Pancreas (tissue), 10 donors: ENCODE measurements at regions not wholly inside any gene's neighbourhood (a gene's known extent, or its start where the extent isn't known, plus 50 kb on each side); places are given as distances from the start of the nearest gene placed in this dataset.

ENCODE experiments used
- ATAC-seq, 4 donors: fragments of 200-7000 bp; cut with Tn5 transposase; one replicate each; pipeline versions ENCODE4 v1.8.0 to v1.9.1; 2020; ENCODE audit warnings: mild to moderate bottlenecking in 4 of 4, moderate library complexity in 4 of 4
- DNase-seq, 6 donors: peaks; one replicate each; pipeline ENCODE4 v3.0.0-alpha.2; 2020
- FAIRE-seq: peaks from 2 replicates; lab custom pipeline; 2012; peaks lifted over from hg19 to GRCh38; lab: Jason Lieb, UNC
- H3K27ac ChIP-seq, 4 donors: fragments of 200-600 bp; sonication (generic); 1 replicate in 3 of 4; 2 replicates in 1 of 4; pipeline versions ENCODE4 v1.5.0 to v1.8.0; 2020
- H3K27me3 ChIP-seq, 4 donors: fragments of 200-600 bp; one replicate each; pipeline ENCODE4 v1.8.0; 2021
- H3K36me3 ChIP-seq, 3 donors: fragments of 200-600 bp; sonication (generic) in 1 of 3; one replicate each; pipeline versions ENCODE4 v1.5.0 to v1.8.0; 2020 to 2021
- H3K4me1 ChIP-seq, 3 donors: fragments of 200-600 bp; one replicate each; pipeline ENCODE4 v1.8.0; 2021
- H3K4me3 ChIP-seq, 4 donors: fragments of 200-600 bp; sonication (generic) in 2 of 4; one replicate each; pipeline versions ENCODE4 v1.5.0 to v1.8.0; 2020 to 2021
- H3K9me3 ChIP-seq, 4 donors: fragments of 200-600 bp; one replicate each; pipeline ENCODE4 v1.8.0; 2021
- CTCF ChIP-seq, 4 donors: fragments of 200-600 bp; sonication (generic) in 3 of 4; IDR thresholded peaks; one replicate each; pipeline versions ENCODE4 v1.5.0 to v1.8.0; 2021; ENCODE audit warnings: antibody characterized with exemption in 4 of 4
- WGBS, 2 donors: extraction: QIAGEN DNeasy Blood & Tissue Kit; methylation state at CpG; one replicate each; pipeline ENCODE4 v1.1.7; 2013; 5-methylcytosine and 5-hydroxymethylcytosine counted together
- intact Hi-C, 3 donors: fragments of 100-400 bp; cut with DNase I; formaldehyde crosslinking; loops; one replicate each; pipeline versions ENCODE4 v1.11.1 to v1.14.2; 2022
- donor health status: healthy with polysubstance abuse.
- donor health status: DM: no; HTN: no; CAD: no; lungs with moderate emphysema.
- donor health status: DM: no; HTN: no; CAD: no.
- donor health status: control.
- donor health status: control.
- donor health status: Bipolar disorder and iron deficiency.
- donor health status: DM: yes; HTN: yes; CAD: no.
- donor health status: DM: no; HTN: no; CAD: no.
- donor health status: DM: no; HTN: no; CAD: no.
- donor health status: DM: yes; HTN: yes; CAD: no.

- FAIRE-seq (no peak), DNase-seq (no peak), ATAC-seq (no peak)
- Histone ChIP-seq H3K4me3 (no peak overlapping the region), H3K27me3 (no peaks in the 10 kb centered on the region), H3K9me3 (no peaks in the 10 kb centered on the region), H3K36me3 (no peaks in the 10 kb centered on the region), H3K27ac (no peak overlapping the region), H3K4me1 (no peaks in the 10 kb centered on the region)
- intact Hi-C loops, result no loop called here
- TF ChIP-seq CTCF (IDR thresholded peaks at IDR 0.05), result no peak
- WGBS, 2 donors, result 52 to 55% methylated on average over 4 of the region's 4 CpGs
Observed at GRCh38 chr18:64294967-64295366, 146.1 kb upstream of the LINC00305 start.

GRCh38 chr18:64288432-64288831, 139.5 kb upstream of the LINC00305 start:
- FAIRE-seq, result no peak
- intact Hi-C loops, result no loop called here
- no peaks in the 10 kb centered on the region for H3K27me3 ChIP-seq
- no peak overlapping the region for H3K4me3 ChIP-seq
- 28 to 36% methylated on average over 2 of the region's 2 CpGs for WGBS, 2 donors
- H3K9me3 ChIP-seq, result no peaks in the 10 kb centered on the region
- H3K36me3 ChIP-seq, result no peaks in the 10 kb centered on the region
- ATAC-seq, result no peak
- no peak for DNase-seq
- no peak overlapping the region for H3K27ac ChIP-seq
- H3K4me1 ChIP-seq, result no peaks in the 10 kb centered on the region
- no peak for TF ChIP-seq CTCF (IDR thresholded peaks at IDR 0.05)

- no peaks in the 10 kb centered on the region for H3K9me3 ChIP-seq
- no peaks in the 10 kb centered on the region for H3K27me3 ChIP-seq
- TF ChIP-seq CTCF (IDR thresholded peaks at IDR 0.05), result no peak
- no peak overlapping the region for H3K4me3 ChIP-seq
- H3K27ac ChIP-seq, result no peak overlapping the region
- no peak for ATAC-seq
- H3K36me3 ChIP-seq, result no peaks in the 10 kb centered on the region
- DNase-seq, result no peak
- intact Hi-C loops, result no loop called here
- WGBS, 2 donors, result 35 to 41% methylated on average over 4 of the region's 4 CpGs
- no peaks in the 10 kb centered on the region for H3K4me1 ChIP-seq
- no peak for FAIRE-seq
Observed at GRCh38 chr18:64287926-64288325, 139.0 kb upstream of the LINC00305 start.

GRCh38 chr18:64283059-64283458, 134.2 kb upstream of the LINC00305 start:
- ATAC-seq (no peak), DNase-seq (no peak), FAIRE-seq (no peak)
- TF ChIP-seq CTCF (IDR thresholded peaks at IDR 0.05), result no peak
- Histone ChIP-seq H3K27me3 (no peaks in the 10 kb centered on the region), H3K4me3 (no peak overlapping the region), H3K27ac (no peak overlapping the region), H3K9me3 (no peaks in the 10 kb centered on the region), H3K4me1 (no peaks in the 10 kb centered on the region), H3K36me3 (no peaks in the 10 kb centered on the region)
- intact Hi-C loops, result no loop called here
- 51 to 52% methylated on average over 1 of the region's 1 CpG for WGBS, 2 donors

- Histone ChIP-seq H3K4me1 (no peaks in the 10 kb centered on the region), H3K27ac (no peak overlapping the region), H3K4me3 (no peak overlapping the region), H3K36me3 (no peaks in the 10 kb centered on the region), H3K9me3 (no peaks in the 10 kb centered on the region), H3K27me3 (no peaks in the 10 kb centered on the region)
- intact Hi-C loops, result no loop called here
- FAIRE-seq (no peak), DNase-seq (no peak), ATAC-seq (no peak)
- no peak for TF ChIP-seq CTCF (IDR thresholded peaks at IDR 0.05)
- WGBS, 2 donors, result 81 to 82% methylated on average over 5 of the region's 5 CpGs
Observed at GRCh38 chr18:64278026-64278425, 129.1 kb upstream of the LINC00305 start.
